GM23338 (cell line): ENCODE measurements at regions not wholly inside any gene's neighbourhood (a gene's known extent, or its start where the extent isn't known, plus 50 kb on each side); places are given as distances from the start of the nearest gene placed in this dataset.

Experiments used
- ATAC-seq: fragments of 200-7000 bp; cut with Tn5 transposase; 3 replicates; pipeline ENCODE4 v1.9.1; 2020
- DNase-seq: peaks from one replicate; pipeline ENCODE4 v3.0.0-alpha.2; 2015; ENCODE audit warnings: low spot score
- H2AFZ ChIP-seq: fragments of 200-600 bp; sonication (generic); 2 replicates; pipeline ENCODE4 v1.8.0; 2016; ENCODE audit warnings: antibody characterized with exemption, mild to moderate bottlenecking, moderate library complexity
- H3F3A ChIP-seq: fragments of 200-600 bp; sonication (generic); replicated peaks from 2 replicates; pipeline ENCODE4 v1.8.0; 2017; ENCODE audit warnings: antibody characterized with exemption, mixed run types, low read depth
- H3K27ac ChIP-seq: fragments of 200-600 bp; sonication (generic); 2 replicates; pipeline ENCODE4 v1.6.1; 2016; ENCODE audit warnings: low read depth
- H3K27me3 ChIP-seq: fragments of 200-600 bp; sonication (generic); 2 replicates; pipeline ENCODE4 v1.8.0; 2016; ENCODE audit warnings: mild to moderate bottlenecking, mixed run types, moderate library complexity; ENCODE audit not compliant: insufficient read depth
- H3K36me3 ChIP-seq: fragments of 200-600 bp; sonication (generic); 2 replicates; pipeline ENCODE4 v1.8.0; 2016; ENCODE audit warnings: mild to moderate bottlenecking; ENCODE audit not compliant: insufficient read depth
- H3K4me1 ChIP-seq: fragments of 200-600 bp; sonication (generic); 2 replicates; pipeline ENCODE4 v1.8.0; 2016; ENCODE audit warnings: mild to moderate bottlenecking, moderate library complexity; ENCODE audit not compliant: insufficient read depth
- H3K4me2 ChIP-seq: fragments of 200-600 bp; sonication (generic); 2 replicates; pipeline ENCODE4 v1.7.1; 2017; ENCODE audit warnings: mixed run types
- H3K4me3 ChIP-seq: fragments of 200-600 bp; sonication (generic); 2 replicates; pipeline ENCODE4 v1.6.1; 2016; ENCODE audit warnings: mixed run types
- H3K79me2 ChIP-seq: fragments of 200-600 bp; sonication (generic); replicated peaks from 2 replicates; pipeline ENCODE4 v1.8.0; 2017; ENCODE audit warnings: mild to moderate bottlenecking; ENCODE audit not compliant: insufficient read depth
- H3K9me2 ChIP-seq: fragments of 200-600 bp; sonication (generic); 2 replicates; pipeline ENCODE4 v1.8.0; 2017; ENCODE audit not compliant: insufficient read depth
- H4K20me1 ChIP-seq: fragments of 200-600 bp; sonication (generic); replicated peaks from 2 replicates; pipeline ENCODE4 v1.8.0; 2017; ENCODE audit warnings: mild to moderate bottlenecking; ENCODE audit not compliant: insufficient read depth
- H3K27ac Mint-ChIP-seq: 2 replicates; pipeline ENCODE4 v1.8.0; 2020; ENCODE audit warnings: inconsistent platforms, mild to moderate bottlenecking, moderate library complexity, mixed read lengths
- H3K27me3 Mint-ChIP-seq: 3 replicates; pipeline ENCODE4 v1.8.0; 2022; ENCODE audit warnings: low read depth, mild to moderate bottlenecking, moderate library complexity, mixed read lengths, inconsistent platforms; ENCODE audit not compliant: insufficient read depth, poor library complexity
- H3K36me3 Mint-ChIP-seq: 3 replicates; pipeline ENCODE4 v1.8.0; 2021; ENCODE audit warnings: low read depth, mild to moderate bottlenecking, inconsistent platforms, moderate library complexity, mixed read lengths
- H3K4me1 Mint-ChIP-seq: 3 replicates; pipeline ENCODE4 v1.8.0; 2020; ENCODE audit warnings: mild to moderate bottlenecking, inconsistent platforms, mixed read lengths
- H3K4me3 Mint-ChIP-seq: 3 replicates; pipeline ENCODE4 v1.8.0; 2021; ENCODE audit warnings: moderate library complexity, mild to moderate bottlenecking, inconsistent platforms, mixed read lengths
- H3K9me3 Mint-ChIP-seq: 3 replicates; pipeline ENCODE4 v1.8.0; 2020; ENCODE audit warnings: moderate library complexity, mild to moderate bottlenecking, inconsistent platforms, mixed read lengths
- CTCF ChIP-seq, 2 experiments: fragments of 200-600 bp in 1 of 2; sonication (generic) in 1 of 2; conservative IDR thresholded peaks; 2 replicates each; pipeline versions ENCODE4 v1.5.1 to v1.6.1; 2016 to 2017; ENCODE audit warnings: antibody characterized with exemption in 2 of 2, low read depth in 2 of 2, mild to moderate bottlenecking in 2 of 2, moderate library complexity in 1 of 2
- ETS1 ChIP-seq: IDR thresholded peaks from 2 replicates; pipeline ENCODE4 v1.6.1; 2016; ENCODE audit warnings: antibody characterized with exemption
- EZH2 ChIP-seq: fragments of 200-600 bp; sonication (generic); IDR thresholded peaks from one replicate; pipeline ENCODE4 v1.8.0; 2017; ENCODE audit warnings: antibody characterized with exemption, mild to moderate bottlenecking, low read depth; ENCODE audit not compliant: unreplicated experiment
- JUNB ChIP-seq: IDR thresholded peaks from one replicate; pipeline ENCODE4 v1.6.1; 2016; ENCODE audit warnings: antibody characterized with exemption; ENCODE audit not compliant: unreplicated experiment
- POLR2AphosphoS5 ChIP-seq: IDR thresholded peaks from 2 replicates; pipeline ENCODE4 v1.6.1; 2016; ENCODE audit warnings: antibody characterized with exemption, low read depth
- REST ChIP-seq: IDR thresholded peaks from one replicate; pipeline ENCODE4 v1.6.1; 2018; ENCODE audit warnings: antibody characterized with exemption; ENCODE audit not compliant: unreplicated experiment
- ZNF331 ChIP-seq: fragments of 250-450 bp; sonication (Bioruptor Pico); IDR thresholded peaks from 2 replicates; pipeline ENCODE4 v1.5.0; 2020; ENCODE audit warnings: low read depth, mild to moderate bottlenecking, moderate library complexity

DNA sequence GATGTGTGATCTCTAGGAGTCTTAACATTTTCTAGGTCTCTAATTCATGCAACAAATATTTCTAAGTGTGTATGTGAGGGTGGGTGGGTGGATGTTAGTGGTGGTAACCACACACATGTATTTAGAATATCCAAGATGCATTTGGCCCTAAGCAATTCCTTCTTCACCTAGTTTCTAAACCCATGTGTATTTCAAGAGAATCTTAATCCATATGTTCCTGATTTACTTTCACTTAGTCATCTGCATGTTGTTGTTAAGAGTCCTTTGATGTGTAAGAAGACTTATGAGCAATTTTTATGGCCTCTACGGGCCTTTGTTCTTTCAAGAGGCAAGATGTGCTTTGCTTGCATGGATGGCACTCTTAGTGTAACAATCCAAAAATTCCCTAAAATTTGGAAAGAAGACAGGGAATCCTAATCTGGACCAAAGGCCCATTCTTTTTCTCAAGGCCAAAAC, 282.6 kb downstream of the SPATA31D1 start (continued):
- TF ChIP-seq EZH2 (no peak), ETS1 (no peak), CTCF (conservative IDR thresholded peaks at IDR 0.05; ENCODE audit: low read depth in 2 of 2) (no peak), ZNF331 (CRISPR knock-in tag) (no peak), JUNB (no peak)

- Histone ChIP-seq H3K27me3 (no peaks in the 10 kb centered on the region), H3K4me3 (no peak overlapping the region), H4K20me1 (no peaks in the 10 kb centered on the region), H3K4me2 (no peak overlapping the region), H3K9me2 (no peaks in the 10 kb centered on the region), H3K27ac (no peak overlapping the region), H3K79me2 (no peaks in the 10 kb centered on the region), H3K36me3 (no peaks in the 10 kb centered on the region), H2AFZ (no peak overlapping the region), H3F3A (no peaks in the 10 kb centered on the region), H3K4me1 (no peaks in the 10 kb centered on the region)
- Mint-ChIP-seq H3K36me3 (no peaks in the 10 kb centered on the region), H3K9me3 (no peaks in the 10 kb centered on the region), H3K27ac (no peak overlapping the region), H3K4me3 (no peak overlapping the region), H3K4me1 (peaks cover 3% of the 10 kb centered on the region; the same call in 2 of the 3 replicates), H3K27me3 (peaks cover 2% of the 10 kb centered on the region)
- ATAC-seq (no peak), DNase-seq (no peak)
- no peak for TF ChIP-seq REST
- TF ChIP-seq JUNB = no peak
- TF ChIP-seq ETS1 = no peak
- no peak for TF ChIP-seq ZNF331 (CRISPR knock-in tag)
- no peak for TF ChIP-seq POLR2AphosphoS5
- TF ChIP-seq CTCF (conservative IDR thresholded peaks at IDR 0.05; ENCODE audit: low read depth in 2 of 2) = no peak
Measured at GRCh38 chr9:82273121-82273520, 284.5 kb downstream of the SPATA31D1 start.
